K562 (cell line): ENCODE measurements at regions not wholly inside any gene's neighbourhood (a gene's known extent, or its start where the extent isn't known, plus 50 kb on each side); places are given as distances from the start of the nearest gene placed in this dataset.

Source experiments
- CHD2 ChIP-seq: IDR thresholded peaks from 2 replicates; pipeline ENCODE4 v1.6.1; 2011; ENCODE audit warnings: low read depth, low read length
- DMBX1 ChIP-seq: fragments of 250-450 bp; sonication (Bioruptor Pico); IDR thresholded peaks from 2 replicates; pipeline ENCODE4 v1.8.0; 2022; ENCODE audit warnings: inconsistent platforms, mild to moderate bottlenecking, moderate library complexity, borderline replicate concordance
- NFYB ChIP-seq: IDR thresholded peaks from 2 replicates; pipeline ENCODE4 v1.6.1; 2011; ENCODE audit warnings: mild to moderate bottlenecking, moderate library complexity; ENCODE audit not compliant: insufficient read length; ENCODE audit errors: extremely low read depth
- NR1H2 ChIP-seq: sonication (generic); formaldehyde crosslinking; IDR thresholded peaks from 2 replicates; pipeline ENCODE4 v1.4.0; 2020; ENCODE audit warnings: mild to moderate bottlenecking, missing genetic modification reagents
- POLR2A ChIP-seq: fragments of 450-650 bp; conservative IDR thresholded peaks from 2 replicates; pipeline ENCODE4 v1.6.1; 2016
- SRF ChIP-seq, 2 experiments: fragments of 250-450, 450-650 bp in 1 of 2; sonication (Bioruptor Pico) in 1 of 2; sonication (generic) in 1 of 2; formaldehyde crosslinking; IDR thresholded peaks; 2 replicates each; pipeline versions ENCODE4 v1.5.0 to v1.5.1; 2020 to 2022; ENCODE audit warnings: mild to moderate bottlenecking in 1 of 2, missing genetic modification reagents in 1 of 2
- ZNF184 ChIP-seq: sonication (generic); formaldehyde crosslinking; IDR thresholded peaks from 2 replicates; pipeline ENCODE4 v1.5.0; 2020; ENCODE audit warnings: missing genetic modification reagents
- ZNF263 ChIP-seq: sonication (generic); formaldehyde crosslinking; IDR thresholded peaks from 2 replicates; pipeline ENCODE4 v1.8.0; 2022; ENCODE audit warnings: mild to moderate bottlenecking, missing genetic modification reagents, borderline replicate concordance
- TF ChIP-seq, protein P1 (sequence below): sonication (generic); formaldehyde crosslinking; IDR thresholded peaks from 2 replicates; pipeline ENCODE4 v1.8.1; 2023; ENCODE audit warnings: mild to moderate bottlenecking, missing genetic modification reagents
- TF ChIP-seq, protein P2 (sequence below): fragments of 250-450 bp; sonication (Bioruptor Pico); IDR thresholded peaks from 2 replicates; pipeline ENCODE4 v1.5.0; 2022; ENCODE audit warnings: mild to moderate bottlenecking
- TF ChIP-seq, protein P3 (sequence below), 3 experiments: IDR thresholded peaks in 2 of 3; conservative IDR thresholded peaks in 1 of 3; 2 replicates each; pipeline ENCODE4 v1.5.1; 2011 to 2012; ENCODE audit warnings: low read length in 3 of 3, mild to moderate bottlenecking in 3 of 3, control low read depth in 2 of 3, improper control_type of control experiment in 1 of 3, inconsistent platforms in 1 of 3, low read depth in 1 of 3, mixed read lengths in 1 of 3, moderate library complexity in 1 of 3; ENCODE audit not compliant: insufficient read depth in 2 of 3

DNA sequence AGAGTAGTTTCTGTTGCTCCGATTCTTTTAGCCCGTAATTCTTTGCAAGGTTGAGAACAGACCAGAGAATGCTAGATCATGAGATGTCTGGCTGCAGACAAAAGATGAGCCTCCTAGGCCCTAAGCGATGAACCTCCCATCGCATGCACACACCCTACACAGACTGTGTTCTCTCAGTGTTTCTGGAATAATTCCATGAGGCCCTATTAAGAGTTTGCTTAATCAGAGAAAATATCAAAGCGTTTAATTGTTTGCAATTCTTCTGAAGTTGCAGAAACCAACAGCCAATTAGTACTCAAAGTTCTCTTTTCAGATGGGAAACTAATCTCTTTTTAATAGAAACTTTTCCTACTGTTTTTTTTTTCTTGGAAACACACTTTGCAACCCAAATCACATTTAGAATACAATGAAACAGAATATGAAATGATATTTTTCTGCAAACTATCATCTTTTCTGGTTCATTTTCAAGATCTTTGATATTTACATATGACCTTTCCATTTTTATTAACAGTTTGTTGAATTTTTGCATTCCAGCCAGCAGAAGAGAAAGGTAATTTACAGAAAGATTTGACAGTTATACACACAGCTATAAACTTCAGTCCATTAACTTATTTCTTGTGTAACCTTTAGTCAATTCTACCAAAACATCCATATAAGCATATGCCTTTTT is 1525.6 kb downstream of the ARAP2 start:
- TF ChIP-seq POLR2A: no peak
- TF ChIP-seq, protein P1, sequence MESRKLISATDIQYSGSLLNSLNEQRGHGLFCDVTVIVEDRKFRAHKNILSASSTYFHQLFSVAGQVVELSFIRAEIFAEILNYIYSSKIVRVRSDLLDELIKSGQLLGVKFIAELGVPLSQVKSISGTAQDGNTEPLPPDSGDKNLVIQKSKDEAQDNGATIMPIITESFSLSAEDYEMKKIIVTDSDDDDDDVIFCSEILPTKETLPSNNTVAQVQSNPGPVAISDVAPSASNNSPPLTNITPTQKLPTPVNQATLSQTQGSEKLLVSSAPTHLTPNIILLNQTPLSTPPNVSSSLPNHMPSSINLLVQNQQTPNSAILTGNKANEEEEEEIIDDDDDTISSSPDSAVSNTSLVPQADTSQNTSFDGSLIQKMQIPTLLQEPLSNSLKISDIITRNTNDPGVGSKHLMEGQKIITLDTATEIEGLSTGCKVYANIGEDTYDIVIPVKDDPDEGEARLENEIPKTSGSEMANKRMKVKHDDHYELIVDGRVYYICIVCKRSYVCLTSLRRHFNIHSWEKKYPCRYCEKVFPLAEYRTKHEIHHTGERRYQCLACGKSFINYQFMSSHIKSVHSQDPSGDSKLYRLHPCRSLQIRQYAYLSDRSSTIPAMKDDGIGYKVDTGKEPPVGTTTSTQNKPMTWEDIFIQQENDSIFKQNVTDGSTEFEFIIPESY (CRISPR knock-in tag): no peak
- no peak for TF ChIP-seq CHD2
- TF ChIP-seq, protein P2, sequence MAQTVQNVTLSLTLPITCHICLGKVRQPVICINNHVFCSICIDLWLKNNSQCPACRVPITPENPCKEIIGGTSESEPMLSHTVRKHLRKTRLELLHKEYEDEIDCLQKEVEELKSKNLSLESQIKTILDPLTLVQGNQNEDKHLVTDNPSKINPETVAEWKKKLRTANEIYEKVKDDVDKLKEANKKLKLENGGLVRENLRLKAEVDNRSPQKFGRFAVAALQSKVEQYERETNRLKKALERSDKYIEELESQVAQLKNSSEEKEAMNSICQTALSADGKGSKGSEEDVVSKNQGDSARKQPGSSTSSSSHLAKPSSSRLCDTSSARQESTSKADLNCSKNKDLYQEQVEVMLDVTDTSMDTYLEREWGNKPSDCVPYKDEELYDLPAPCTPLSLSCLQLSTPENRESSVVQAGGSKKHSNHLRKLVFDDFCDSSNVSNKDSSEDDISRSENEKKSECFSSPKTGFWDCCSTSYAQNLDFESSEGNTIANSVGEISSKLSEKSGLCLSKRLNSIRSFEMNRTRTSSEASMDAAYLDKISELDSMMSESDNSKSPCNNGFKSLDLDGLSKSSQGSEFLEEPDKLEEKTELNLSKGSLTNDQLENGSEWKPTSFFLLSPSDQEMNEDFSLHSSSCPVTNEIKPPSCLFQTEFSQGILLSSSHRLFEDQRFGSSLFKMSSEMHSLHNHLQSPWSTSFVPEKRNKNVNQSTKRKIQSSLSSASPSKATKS (CRISPR knock-in tag): no peak
- no peak for TF ChIP-seq DMBX1 (CRISPR knock-in tag)
- TF ChIP-seq ZNF184 (CRISPR knock-in tag): no peak
- TF ChIP-seq, protein P3, sequence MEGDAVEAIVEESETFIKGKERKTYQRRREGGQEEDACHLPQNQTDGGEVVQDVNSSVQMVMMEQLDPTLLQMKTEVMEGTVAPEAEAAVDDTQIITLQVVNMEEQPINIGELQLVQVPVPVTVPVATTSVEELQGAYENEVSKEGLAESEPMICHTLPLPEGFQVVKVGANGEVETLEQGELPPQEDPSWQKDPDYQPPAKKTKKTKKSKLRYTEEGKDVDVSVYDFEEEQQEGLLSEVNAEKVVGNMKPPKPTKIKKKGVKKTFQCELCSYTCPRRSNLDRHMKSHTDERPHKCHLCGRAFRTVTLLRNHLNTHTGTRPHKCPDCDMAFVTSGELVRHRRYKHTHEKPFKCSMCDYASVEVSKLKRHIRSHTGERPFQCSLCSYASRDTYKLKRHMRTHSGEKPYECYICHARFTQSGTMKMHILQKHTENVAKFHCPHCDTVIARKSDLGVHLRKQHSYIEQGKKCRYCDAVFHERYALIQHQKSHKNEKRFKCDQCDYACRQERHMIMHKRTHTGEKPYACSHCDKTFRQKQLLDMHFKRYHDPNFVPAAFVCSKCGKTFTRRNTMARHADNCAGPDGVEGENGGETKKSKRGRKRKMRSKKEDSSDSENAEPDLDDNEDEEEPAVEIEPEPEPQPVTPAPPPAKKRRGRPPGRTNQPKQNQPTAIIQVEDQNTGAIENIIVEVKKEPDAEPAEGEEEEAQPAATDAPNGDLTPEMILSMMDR (IDR thresholded peaks at IDR 0.05 in 2 of 3, conservative IDR thresholded peaks at IDR 0.05 in 1 of 3; ENCODE audit: insufficient read depth in 2 of 3, low read depth in 1 of 3, low read length in 3 of 3): no peak
- no peak for TF ChIP-seq NFYB
- no peak for TF ChIP-seq ZNF263 (CRISPR knock-in tag)
- no peak for TF ChIP-seq NR1H2
- no peak for TF ChIP-seq SRF (CRISPR knock-in tag; IDR thresholded peaks at IDR 0.05)
